Neutrophil (primary cell): ENCODE measurements at regions not wholly inside any gene's neighbourhood (a gene's known extent, or its start where the extent isn't known, plus 50 kb on each side); places are given as distances from the start of the nearest gene placed in this dataset.
"Not testable (repeated sequence)": the region's sequence is repeated elsewhere in the genome, so short reads cannot be mapped to it uniquely, and the experiment has no call there.

Experiments used
- H3K27ac ChIP-seq: fragments of 200-600 bp; sonication (generic); 2 replicates; pipeline ENCODE4 v1.5.1; 2016; ENCODE audit warnings: mild to moderate bottlenecking, moderate library complexity
- H3K27me3 ChIP-seq: fragments of 200-600 bp; sonication (generic); 2 replicates; pipeline ENCODE4 v1.6.0; 2016; ENCODE audit warnings: mild to moderate bottlenecking
- H3K36me3 ChIP-seq: fragments of 200-600 bp; sonication (generic); 2 replicates; pipeline ENCODE4 v1.5.1; 2017
- H3K4me1 ChIP-seq, 2 experiments: fragments of 200-600 bp in 1 of 2; sonication (generic) in 1 of 2; 1 replicate in 1 of 2; 2 replicates in 1 of 2; pipeline versions ENCODE4 v1.5.1 to v1.6.1; 2013 to 2016; ENCODE audit warnings: low read depth in 1 of 2, low read length in 1 of 2, mild to moderate bottlenecking in 1 of 2, moderate library complexity in 1 of 2; ENCODE audit not compliant: control insufficient read depth in 1 of 2, insufficient read depth in 1 of 2
- H3K4me3 ChIP-seq, 2 experiments: fragments of 200-600 bp in 1 of 2; sonication (generic) in 1 of 2; 1 replicate in 1 of 2; 2 replicates in 1 of 2; pipeline ENCODE4 v1.5.1; 2013 to 2016; ENCODE audit warnings: low read depth in 1 of 2, low read length in 1 of 2, mild to moderate bottlenecking in 1 of 2, moderate library complexity in 1 of 2
- H3K9me3 ChIP-seq: fragments of 200-600 bp; sonication (generic); 2 replicates; pipeline ENCODE4 v1.5.1; 2016
- TF ChIP-seq, protein P1 (sequence below): fragments of 200-600 bp; sonication (generic); IDR thresholded peaks from 2 replicates; pipeline ENCODE4 v1.5.1; 2016; ENCODE audit warnings: antibody characterized with exemption

DNA sequence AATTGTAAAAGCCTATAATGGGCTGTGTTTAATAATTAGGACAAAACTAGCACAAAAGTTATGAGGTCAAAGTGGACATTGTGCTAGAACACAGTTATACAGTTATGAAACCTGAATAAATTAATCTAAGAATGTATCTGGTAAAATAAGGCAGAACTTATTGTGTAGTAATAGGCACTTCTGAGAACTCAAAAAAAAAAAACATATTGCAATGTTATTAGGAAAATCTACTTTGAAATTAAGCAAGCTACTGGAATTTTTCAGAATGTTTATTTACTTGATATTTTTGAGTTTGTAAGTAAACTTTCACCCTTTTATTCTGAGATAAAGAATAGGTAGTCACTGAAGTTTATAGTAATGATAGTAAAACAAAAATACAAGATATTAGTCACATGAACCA lies 135.8 kb upstream of the ABCB5 start:
- H3K9me3 ChIP-seq: no peaks in the 10 kb centered on the region
- no peaks in the 10 kb centered on the region for H3K27me3 ChIP-seq
- TF ChIP-seq, protein P1, sequence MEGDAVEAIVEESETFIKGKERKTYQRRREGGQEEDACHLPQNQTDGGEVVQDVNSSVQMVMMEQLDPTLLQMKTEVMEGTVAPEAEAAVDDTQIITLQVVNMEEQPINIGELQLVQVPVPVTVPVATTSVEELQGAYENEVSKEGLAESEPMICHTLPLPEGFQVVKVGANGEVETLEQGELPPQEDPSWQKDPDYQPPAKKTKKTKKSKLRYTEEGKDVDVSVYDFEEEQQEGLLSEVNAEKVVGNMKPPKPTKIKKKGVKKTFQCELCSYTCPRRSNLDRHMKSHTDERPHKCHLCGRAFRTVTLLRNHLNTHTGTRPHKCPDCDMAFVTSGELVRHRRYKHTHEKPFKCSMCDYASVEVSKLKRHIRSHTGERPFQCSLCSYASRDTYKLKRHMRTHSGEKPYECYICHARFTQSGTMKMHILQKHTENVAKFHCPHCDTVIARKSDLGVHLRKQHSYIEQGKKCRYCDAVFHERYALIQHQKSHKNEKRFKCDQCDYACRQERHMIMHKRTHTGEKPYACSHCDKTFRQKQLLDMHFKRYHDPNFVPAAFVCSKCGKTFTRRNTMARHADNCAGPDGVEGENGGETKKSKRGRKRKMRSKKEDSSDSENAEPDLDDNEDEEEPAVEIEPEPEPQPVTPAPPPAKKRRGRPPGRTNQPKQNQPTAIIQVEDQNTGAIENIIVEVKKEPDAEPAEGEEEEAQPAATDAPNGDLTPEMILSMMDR: no peak
- no peak overlapping the region for H3K4me3 ChIP-seq
- H3K27ac ChIP-seq: no peak overlapping the region
- H3K4me1 ChIP-seq: peaks cover 0 to 21% of the 10 kb centered on the region in 2 experiments
- no peaks in the 10 kb centered on the region for H3K36me3 ChIP-seq

DNA sequence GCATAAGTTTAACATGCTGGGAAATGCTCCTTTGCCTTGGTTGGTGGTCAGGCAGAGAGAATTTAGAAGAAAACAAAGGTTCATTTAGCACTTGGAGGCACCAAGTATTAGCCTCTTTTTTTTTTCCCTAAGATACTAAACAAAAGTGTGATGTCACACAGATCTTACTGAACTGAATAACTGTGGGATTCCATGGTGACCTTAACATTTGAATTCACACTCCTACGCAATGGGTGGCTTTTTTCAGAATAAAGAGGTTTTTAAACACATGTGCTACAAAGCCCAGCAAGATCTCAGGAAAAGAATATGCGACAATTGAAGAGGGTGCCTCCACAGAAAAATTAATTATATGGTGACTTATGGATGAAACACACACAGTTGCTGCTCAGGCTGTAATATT lies 133.4 kb upstream of the ABCB5 start:
- H3K27ac ChIP-seq: no peak overlapping the region
- TF ChIP-seq, protein P1: no peak
- H3K36me3 ChIP-seq: no peaks in the 10 kb centered on the region
- H3K4me1 ChIP-seq: no peaks in the 10 kb centered on the region
- H3K27me3 ChIP-seq: no peaks in the 10 kb centered on the region
- no peaks in the 10 kb centered on the region for H3K9me3 ChIP-seq
- no peak overlapping the region for H3K4me3 ChIP-seq

DNA sequence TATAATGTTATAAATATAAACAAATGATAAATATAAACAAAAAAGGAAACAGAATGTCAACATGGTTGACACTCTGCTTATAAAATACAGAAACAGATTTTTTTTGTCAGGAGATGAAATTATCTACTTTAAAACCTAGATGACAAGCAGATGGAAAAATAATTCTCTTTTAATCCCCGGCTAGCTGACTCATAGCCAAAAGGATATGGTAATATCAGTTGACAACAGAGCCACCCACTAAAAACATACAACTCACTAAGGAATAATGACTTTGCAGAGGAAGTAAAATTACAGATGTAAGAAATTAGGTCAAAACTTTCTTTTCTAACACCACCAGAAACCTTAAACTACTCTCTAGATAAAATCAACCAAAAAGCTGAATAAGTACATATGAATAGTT lies 131.1 kb upstream of the ABCB5 start:
- TF ChIP-seq, protein P1: no peak
- Histone ChIP-seq H3K27me3 (no peaks in the 10 kb centered on the region), H3K4me1 (no peaks in the 10 kb centered on the region), H3K36me3 (no peaks in the 10 kb centered on the region), H3K4me3 (no peak overlapping the region), H3K9me3 (peaks cover 3% of the 10 kb centered on the region), H3K27ac (no peak overlapping the region)

DNA sequence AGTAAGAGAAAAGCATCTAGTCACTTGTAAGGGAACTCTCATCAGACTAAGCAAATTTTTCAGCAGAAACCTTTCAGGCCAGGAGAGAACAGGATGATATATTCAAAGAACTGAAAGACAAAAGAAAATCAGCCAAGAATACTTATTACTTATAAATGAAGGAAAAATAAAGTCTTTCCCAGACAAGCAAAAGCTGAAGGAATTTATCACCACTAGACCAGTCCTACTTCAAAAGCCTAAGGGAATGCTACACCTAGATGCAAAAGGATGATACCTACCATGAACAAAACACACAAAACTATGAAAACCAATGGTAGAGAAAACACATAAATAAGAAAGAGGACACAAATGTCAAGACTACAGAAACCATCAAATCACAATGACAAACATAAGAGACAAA lies 126.6 kb upstream of the ABCB5 start:
- Histone ChIP-seq H3K27me3 (no peaks in the 10 kb centered on the region), H3K4me3 (no peak overlapping the region), H3K36me3 (no peaks in the 10 kb centered on the region), H3K4me1 (no peaks in the 10 kb centered on the region), H3K9me3 (peaks cover 3% of the 10 kb centered on the region), H3K27ac (no peak overlapping the region)
- TF ChIP-seq, protein P1: no peak

DNA sequence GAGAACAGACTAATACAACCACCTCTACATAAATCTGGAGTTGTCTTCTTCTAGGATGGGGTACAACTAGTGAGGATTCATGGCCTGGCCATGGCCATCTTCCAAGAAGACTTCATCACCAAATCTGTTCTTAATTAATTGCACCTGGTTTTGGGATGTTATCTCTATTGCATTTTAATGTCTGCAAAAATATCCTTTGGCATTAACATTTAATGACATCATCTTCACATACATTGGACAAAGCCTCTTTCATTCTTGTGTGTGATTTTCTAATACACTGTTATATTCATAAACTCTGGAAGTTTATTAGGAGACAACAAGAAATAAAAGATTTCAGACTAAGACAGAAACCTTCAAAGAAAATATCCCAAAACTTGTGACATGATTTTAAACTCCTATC lies 124.2 kb upstream of the ABCB5 start:
- TF ChIP-seq, protein P1: no peak
- Histone ChIP-seq H3K4me3 (no peak overlapping the region), H3K27me3 (no peaks in the 10 kb centered on the region), H3K36me3 (no peaks in the 10 kb centered on the region), H3K4me1 (no peaks in the 10 kb centered on the region), H3K27ac (no peak overlapping the region), H3K9me3 (peaks cover 3% of the 10 kb centered on the region)

DNA sequence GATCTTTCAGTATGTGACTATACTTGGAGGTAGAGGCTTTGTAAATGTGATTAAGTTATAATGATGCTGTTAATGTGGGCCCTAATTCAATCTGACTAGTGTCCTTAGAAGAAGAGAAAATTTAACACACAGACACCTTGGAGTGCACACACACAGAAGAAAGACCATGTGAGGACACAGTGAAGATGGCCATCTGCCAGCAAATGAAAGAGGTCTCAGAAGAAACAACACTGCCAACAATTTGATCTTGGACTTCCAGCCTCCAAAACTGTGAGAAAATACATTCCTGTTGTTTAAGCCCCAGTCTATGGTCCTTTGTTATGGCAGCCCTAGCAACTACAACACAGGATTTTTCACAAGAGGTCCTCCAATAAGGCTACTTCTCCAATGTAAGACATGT lies 120.9 kb upstream of the ABCB5 start:
- Histone ChIP-seq H3K4me1 (no peaks in the 10 kb centered on the region), H3K36me3 (no peaks in the 10 kb centered on the region), H3K4me3 (no peak overlapping the region), H3K27ac (no peak overlapping the region), H3K27me3 (no peaks in the 10 kb centered on the region), H3K9me3 (no peaks in the 10 kb centered on the region)
- TF ChIP-seq, protein P1: no peak

DNA sequence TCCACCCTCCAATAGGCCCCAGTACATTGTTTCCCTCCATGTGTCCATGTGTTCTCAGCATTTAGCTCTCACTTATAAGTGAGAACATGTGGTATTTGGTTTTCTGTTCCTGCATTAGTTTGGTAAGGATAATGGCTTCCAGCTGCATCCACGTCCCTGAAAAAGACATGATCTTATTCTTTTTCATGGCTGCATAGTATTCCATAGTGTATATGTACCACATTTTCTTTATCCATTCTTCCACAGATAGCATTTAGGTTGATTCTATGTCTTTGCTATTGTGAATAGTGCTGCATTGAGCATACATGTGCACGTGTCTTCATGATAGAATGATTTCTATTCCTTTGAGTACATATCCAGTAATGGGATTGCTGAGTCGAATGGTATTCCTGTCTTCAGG lies 114.0 kb upstream of the ABCB5 start:
- H3K4me1 ChIP-seq, H3K27ac ChIP-seq, H3K4me3 ChIP-seq, H3K36me3 ChIP-seq, H3K27me3 ChIP-seq, H3K9me3 ChIP-seq: not testable (repeated sequence)
